ENCODE measurements at regions not wholly inside any gene's neighbourhood (a gene's known extent, or its start where the extent isn't known, plus 50 kb on each side); places are given as distances from the start of the nearest gene placed in this dataset.

GRCh38 chr6:19587238-19587942 is 249.8 kb upstream of the ID4 start:
- TF ChIP-seq POLR2AphosphoS5 (IDR thresholded peaks at IDR 0.05) (no peak), POLR2A (IDR thresholded peaks at IDR 0.05; ENCODE audit: low read depth) (no peak), CTCF (IDR thresholded peaks at IDR 0.05) (no peak), EP300 (IDR thresholded peaks at IDR 0.05) (no peak)

All from esophagus muscularis mucosa (tissue), 4 donors.